Neural progenitor cell (in vitro differentiated cells): ENCODE measurements at regions not wholly inside any gene's neighbourhood (a gene's known extent, or its start where the extent isn't known, plus 50 kb on each side); places are given as distances from the start of the nearest gene placed in this dataset.

ENCODE experiments used
- DNase-seq: peaks from one replicate; pipeline ENCODE4 v3.0.0-alpha.2; 2016; ENCODE audit warnings: low spot score
- H2AFZ ChIP-seq: fragments of 200-600 bp; sonication (generic); replicated peaks from 2 replicates; pipeline ENCODE4 v1.6.1; 2016; ENCODE audit warnings: antibody characterized with exemption
- H3F3A ChIP-seq: fragments of 200-600 bp; sonication (generic); 2 replicates; pipeline ENCODE4 v1.6.1; 2016; ENCODE audit warnings: antibody characterized with exemption, low read depth
- H3K27ac ChIP-seq: fragments of 200-600 bp; sonication (generic); 2 replicates; pipeline ENCODE4 v1.5.1; 2016; ENCODE audit warnings: mild to moderate bottlenecking
- H3K27me3 ChIP-seq: fragments of 200-600 bp; sonication (generic); 2 replicates; pipeline ENCODE4 v1.6.1; 2016; ENCODE audit warnings: mild to moderate bottlenecking, moderate library complexity
- H3K36me3 ChIP-seq: fragments of 200-600 bp; sonication (generic); 2 replicates; pipeline ENCODE4 v1.5.1; 2016
- H3K4me1 ChIP-seq: fragments of 200-600 bp; sonication (generic); 2 replicates; pipeline ENCODE4 v1.6.1; 2016; ENCODE audit warnings: mixed run types
- H3K4me2 ChIP-seq: fragments of 200-600 bp; sonication (generic); 2 replicates; pipeline ENCODE4 v1.6.1; 2016
- H3K4me3 ChIP-seq: fragments of 200-600 bp; sonication (generic); 2 replicates; pipeline ENCODE4 v1.5.1; 2016
- H3K79me2 ChIP-seq: fragments of 200-600 bp; sonication (generic); 2 replicates; pipeline ENCODE4 v1.6.1; 2016; ENCODE audit warnings: low read depth
- H3K9ac ChIP-seq: fragments of 200-600 bp; sonication (generic); 2 replicates; pipeline ENCODE4 v1.6.1; 2016
- H3K9me3 ChIP-seq: fragments of 200-600 bp; sonication (generic); 2 replicates; pipeline ENCODE4 v1.5.1; 2016; ENCODE audit warnings: low read depth
- H4K20me1 ChIP-seq: fragments of 200-600 bp; sonication (generic); 2 replicates; pipeline ENCODE4 v1.6.1; 2016; ENCODE audit warnings: low read depth
- H3K27ac Mint-ChIP-seq: 3 replicates; pipeline ENCODE4 v1.8.0; 2021; ENCODE audit warnings: mixed read lengths
- H3K27me3 Mint-ChIP-seq: 2 replicates; pipeline ENCODE4 v1.8.0; 2022; ENCODE audit warnings: low read depth, mild to moderate bottlenecking, inconsistent platforms, moderate library complexity, mixed read lengths; ENCODE audit not compliant: insufficient read depth
- H3K36me3 Mint-ChIP-seq: 3 replicates; pipeline ENCODE4 v1.8.0; 2021; ENCODE audit warnings: mixed read lengths
- H3K4me1 Mint-ChIP-seq: 3 replicates; pipeline ENCODE4 v1.8.0; 2021; ENCODE audit warnings: mixed read lengths
- H3K4me3 Mint-ChIP-seq: 3 replicates; pipeline ENCODE4 v1.8.0; 2021; ENCODE audit warnings: mild to moderate bottlenecking, moderate library complexity, mixed read lengths
- H3K9me3 Mint-ChIP-seq: 3 replicates; pipeline ENCODE4 v1.8.0; 2020; ENCODE audit warnings: mixed read lengths
- EZH2 ChIP-seq: fragments of 200-600 bp; sonication (generic); IDR thresholded peaks from 2 replicates; pipeline ENCODE4 v1.6.1; 2017; ENCODE audit warnings: antibody characterized with exemption, mild to moderate bottlenecking, moderate library complexity
- EZH2phosphoT487 ChIP-seq: fragments of 200-600 bp; sonication (generic); IDR thresholded peaks from 2 replicates; pipeline ENCODE4 v1.6.1; 2017; ENCODE audit warnings: antibody characterized with exemption
- TF ChIP-seq, protein P1 (sequence below): fragments of 200-600 bp; sonication (generic); IDR thresholded peaks from 2 replicates; pipeline ENCODE4 v1.5.1; 2017; ENCODE audit warnings: antibody characterized with exemption, mild to moderate bottlenecking

DNA sequence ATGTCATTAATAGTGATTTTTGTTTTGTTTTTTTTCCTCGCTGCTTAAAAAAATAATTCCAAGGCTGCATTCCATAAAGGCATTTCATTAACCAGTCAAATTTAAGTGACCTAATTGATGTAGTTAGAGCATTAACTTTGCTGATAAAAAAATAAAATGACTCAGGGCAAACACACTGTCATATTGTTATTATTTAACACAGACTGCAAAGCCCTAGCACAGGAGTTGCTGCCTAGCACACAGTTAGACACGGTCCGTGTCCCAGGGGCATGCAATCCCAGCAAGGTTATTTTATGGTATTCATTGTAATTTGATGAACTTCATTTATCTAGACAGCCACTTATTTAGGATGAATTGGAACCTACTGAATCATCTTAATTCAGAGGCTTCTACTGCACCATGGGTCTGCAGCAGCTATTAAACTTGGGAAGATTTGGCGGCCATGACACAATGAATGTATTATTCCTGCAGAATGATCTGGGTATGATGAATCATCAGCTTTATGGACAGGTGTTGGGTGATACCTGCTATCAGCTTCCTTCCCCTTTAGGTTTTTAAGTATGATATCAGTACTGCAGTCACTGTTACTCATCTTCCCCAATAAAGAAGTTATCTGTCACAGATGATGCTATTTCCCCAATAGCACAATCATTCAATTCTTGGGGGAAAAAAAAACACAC is 182.7 kb downstream of the PPARGC1A start:
- Histone ChIP-seq H2AFZ (no peak overlapping the region), H3K27ac (no peak overlapping the region), H3K27me3 (no peaks in the 10 kb centered on the region), H3K9ac (no peak overlapping the region), H3K36me3 (no peaks in the 10 kb centered on the region), H3K79me2 (no peaks in the 10 kb centered on the region), H3F3A (no peaks in the 10 kb centered on the region), H4K20me1 (no peaks in the 10 kb centered on the region), H3K4me1 (no peaks in the 10 kb centered on the region), H3K4me2 (no peak overlapping the region), H3K4me3 (no peak overlapping the region), H3K9me3 (no peaks in the 10 kb centered on the region)
- Mint-ChIP-seq H3K36me3 (no peaks in the 10 kb centered on the region), H3K9me3 (peaks cover 2% of the 10 kb centered on the region), H3K4me3 (no peak overlapping the region), H3K27me3 (no peaks in the 10 kb centered on the region), H3K4me1 (peaks cover 3% of the 10 kb centered on the region), H3K27ac (peak overlapping the region; percentile 54)
- TF ChIP-seq EZH2 (no peak), EZH2phosphoT487 (no peak)
- TF ChIP-seq, protein P1, sequence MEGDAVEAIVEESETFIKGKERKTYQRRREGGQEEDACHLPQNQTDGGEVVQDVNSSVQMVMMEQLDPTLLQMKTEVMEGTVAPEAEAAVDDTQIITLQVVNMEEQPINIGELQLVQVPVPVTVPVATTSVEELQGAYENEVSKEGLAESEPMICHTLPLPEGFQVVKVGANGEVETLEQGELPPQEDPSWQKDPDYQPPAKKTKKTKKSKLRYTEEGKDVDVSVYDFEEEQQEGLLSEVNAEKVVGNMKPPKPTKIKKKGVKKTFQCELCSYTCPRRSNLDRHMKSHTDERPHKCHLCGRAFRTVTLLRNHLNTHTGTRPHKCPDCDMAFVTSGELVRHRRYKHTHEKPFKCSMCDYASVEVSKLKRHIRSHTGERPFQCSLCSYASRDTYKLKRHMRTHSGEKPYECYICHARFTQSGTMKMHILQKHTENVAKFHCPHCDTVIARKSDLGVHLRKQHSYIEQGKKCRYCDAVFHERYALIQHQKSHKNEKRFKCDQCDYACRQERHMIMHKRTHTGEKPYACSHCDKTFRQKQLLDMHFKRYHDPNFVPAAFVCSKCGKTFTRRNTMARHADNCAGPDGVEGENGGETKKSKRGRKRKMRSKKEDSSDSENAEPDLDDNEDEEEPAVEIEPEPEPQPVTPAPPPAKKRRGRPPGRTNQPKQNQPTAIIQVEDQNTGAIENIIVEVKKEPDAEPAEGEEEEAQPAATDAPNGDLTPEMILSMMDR: no peak
- DNase-seq: no peak

DNA sequence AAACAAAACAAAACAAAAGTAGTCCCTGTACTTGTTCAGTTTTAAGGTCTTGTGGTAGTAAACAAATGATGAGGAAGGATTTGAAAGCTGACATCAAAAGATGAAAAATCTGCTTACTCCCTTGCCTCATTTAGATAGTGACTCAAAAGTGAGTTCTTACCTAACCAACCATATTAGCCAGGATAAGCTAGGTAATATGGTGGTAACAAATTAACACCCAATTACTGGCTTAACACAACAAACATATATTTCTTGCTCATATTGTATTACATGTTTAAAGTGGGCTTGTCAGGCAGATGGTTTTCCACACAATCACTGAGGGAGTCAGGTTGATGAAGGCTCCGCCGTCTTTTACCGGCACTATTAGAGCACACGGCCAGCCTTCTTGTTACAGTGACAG is 189.7 kb downstream of the PPARGC1A start:
- Histone ChIP-seq H3K36me3 (no peaks in the 10 kb centered on the region), H3K9me3 (no peaks in the 10 kb centered on the region), H3K4me3 (no peak overlapping the region), H3K27me3 (peaks cover 13% of the 10 kb centered on the region), H3K4me2 (no peak overlapping the region), H3K79me2 (no peaks in the 10 kb centered on the region), H3K27ac (no peak overlapping the region), H4K20me1 (peaks cover 4% of the 10 kb centered on the region), H3K4me1 (peaks cover 19% of the 10 kb centered on the region), H3F3A (peaks cover 19% of the 10 kb centered on the region), H3K9ac (no peak overlapping the region), H2AFZ (no peak overlapping the region)
- DNase-seq: no peak
- peaks cover 3% of the 10 kb centered on the region for H3K27me3 Mint-ChIP-seq
- H3K36me3 Mint-ChIP-seq: no peaks in the 10 kb centered on the region
- peaks cover 16% of the 10 kb centered on the region for H3K4me1 Mint-ChIP-seq
- H3K4me3 Mint-ChIP-seq: no peak overlapping the region
- TF ChIP-seq EZH2phosphoT487 (no peak), EZH2 (no peak)
- TF ChIP-seq, protein P1: no peak
- no peak overlapping the region for H3K27ac Mint-ChIP-seq
- peaks cover 2% of the 10 kb centered on the region for H3K9me3 Mint-ChIP-seq

DNA sequence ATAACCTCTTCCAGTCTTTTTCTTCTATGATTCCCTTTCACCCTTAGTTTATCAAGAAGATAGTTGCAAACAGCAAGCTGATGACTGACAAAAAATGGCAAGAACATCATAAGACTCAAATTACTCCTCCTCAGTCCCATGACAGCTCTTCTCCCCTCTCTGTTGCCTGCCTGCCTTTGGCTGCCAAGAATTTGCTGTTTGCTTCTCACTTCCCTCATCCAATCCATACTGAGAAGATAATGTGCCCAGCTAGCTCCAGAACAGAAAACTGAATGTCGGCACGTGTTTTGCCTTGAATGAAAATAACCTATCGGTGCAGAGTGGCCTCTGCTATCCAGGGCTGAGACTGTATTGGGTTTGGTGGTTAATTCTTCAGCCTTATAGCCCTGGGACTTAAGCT is 192.1 kb downstream of the PPARGC1A start:
- DNase-seq: no peak
- no peaks in the 10 kb centered on the region for H3K36me3 Mint-ChIP-seq

More for the DNA sequence above, 192.1 kb downstream of the PPARGC1A start:
- Mint-ChIP-seq H3K27ac (no peak overlapping the region), H3K4me1 (peaks cover 16% of the 10 kb centered on the region), H3K9me3 (peaks cover 2% of the 10 kb centered on the region), H3K4me3 (no peak overlapping the region), H3K27me3 (peaks cover 3% of the 10 kb centered on the region)
- H3K36me3 ChIP-seq: no peaks in the 10 kb centered on the region
- H3K4me2 ChIP-seq: peak overlapping the region; percentile 50
- no peak for TF ChIP-seq EZH2
- TF ChIP-seq, protein P1: no peak
- TF ChIP-seq EZH2phosphoT487: no peak
- H3F3A ChIP-seq: peaks cover 19% of the 10 kb centered on the region
- H3K4me3 ChIP-seq: no peak overlapping the region
- no peak overlapping the region for H2AFZ ChIP-seq
- H3K9ac ChIP-seq: no peak overlapping the region
- H4K20me1 ChIP-seq: peaks cover 4% of the 10 kb centered on the region
- no peak overlapping the region for H3K27ac ChIP-seq
- no peaks in the 10 kb centered on the region for H3K79me2 ChIP-seq
- peaks cover 13% of the 10 kb centered on the region for H3K27me3 ChIP-seq
- no peaks in the 10 kb centered on the region for H3K9me3 ChIP-seq
- H3K4me1 ChIP-seq: peaks cover 19% of the 10 kb centered on the region
